Ectodermal cell (in vitro differentiated cells): ENCODE measurements at regions not wholly inside any gene's neighbourhood (a gene's known extent, or its start where the extent isn't known, plus 50 kb on each side); places are given as distances from the start of the nearest gene placed in this dataset.

Source experiments
- H3K27ac ChIP-seq: 2 replicates; pipeline ENCODE4 v1.7.0; 2013; ENCODE audit warnings: mild to moderate bottlenecking, low read depth, low read length; ENCODE audit not compliant: insufficient read depth, poor library complexity, severe bottlenecking
- H3K27me3 ChIP-seq: 2 replicates; pipeline ENCODE4 v1.7.0; 2013; ENCODE audit warnings: mild to moderate bottlenecking, low read length; ENCODE audit not compliant: insufficient read depth, control insufficient read depth, poor library complexity, severe bottlenecking
- H3K36me3 ChIP-seq: one replicate; pipeline ENCODE4 v1.7.0; 2013; ENCODE audit warnings: low read length; ENCODE audit not compliant: control insufficient read depth, insufficient read depth
- H3K4me1 ChIP-seq: one replicate; pipeline ENCODE4 v1.7.0; 2013; ENCODE audit warnings: low read length; ENCODE audit not compliant: control insufficient read depth, insufficient read depth
- H3K4me3 ChIP-seq: 2 replicates; pipeline ENCODE4 v1.7.0; 2013; ENCODE audit warnings: low read depth, low read length, control low read depth; ENCODE audit not compliant: insufficient read depth
- H3K9me3 ChIP-seq: 2 replicates; pipeline ENCODE4 v1.7.0; 2013; ENCODE audit warnings: mild to moderate bottlenecking, low read length, moderate library complexity; ENCODE audit not compliant: control insufficient read depth
- WGBS, 2 experiments: methylation state at CpG; one replicate each; pipeline ENCODE4 v1.1.7; 2013; ENCODE audit warnings: missing lambda C conversion rate in 2 of 2; 5-methylcytosine and 5-hydroxymethylcytosine counted together

GRCh38 chr12:92210071-92210470 is 64.4 kb upstream of the BTG1 start:
- Histone ChIP-seq H3K4me3 (no peak overlapping the region), H3K4me1 (no peaks in the 10 kb centered on the region), H3K27me3 (no peaks in the 10 kb centered on the region), H3K27ac (no peak overlapping the region), H3K9me3 (no peaks in the 10 kb centered on the region), H3K36me3 (no peaks in the 10 kb centered on the region)
- WGBS, 2 experiments = 90 to 93% methylated on average over 2 to 4 of the region's 4 CpGs

- 92 to 93% methylated on average over 6 of the region's 6 CpGs for WGBS, 2 experiments
- Histone ChIP-seq H3K4me3 (no peak overlapping the region), H3K27me3 (no peaks in the 10 kb centered on the region), H3K36me3 (no peaks in the 10 kb centered on the region), H3K9me3 (no peaks in the 10 kb centered on the region), H3K27ac (no peak overlapping the region), H3K4me1 (no peaks in the 10 kb centered on the region)
These were observed 63.0 kb upstream of the BTG1 start for GRCh38 chr12:92208613-92209121.

GRCh38 chr12:92206596-92206995 is 61.0 kb upstream of the BTG1 start:
- Histone ChIP-seq H3K4me3 (no peak overlapping the region), H3K9me3 (no peaks in the 10 kb centered on the region), H3K4me1 (no peaks in the 10 kb centered on the region), H3K27ac (no peak overlapping the region), H3K36me3 (no peaks in the 10 kb centered on the region), H3K27me3 (no peaks in the 10 kb centered on the region)
- WGBS, 2 experiments = 92 to 100% methylated on average over 1 of the region's 1 CpG

- no peak overlapping the region for H3K27ac ChIP-seq
These were observed 60.4 kb upstream of the BTG1 start for GRCh38 chr12:92206011-92206410.

GRCh38 chr12:92199819-92200576 is 54.4 kb upstream of the BTG1 start:
- Histone ChIP-seq H3K27me3 (no peaks in the 10 kb centered on the region), H3K27ac (no peak overlapping the region), H3K4me3 (no peak overlapping the region), H3K9me3 (no peaks in the 10 kb centered on the region), H3K4me1 (no peaks in the 10 kb centered on the region), H3K36me3 (no peaks in the 10 kb centered on the region)
- WGBS, 2 experiments = 71 to 74% methylated on average over 6 of the region's 6 CpGs

More at GRCh38 chr12:92206011-92206410, 60.4 kb upstream of the BTG1 start:
- no peaks in the 10 kb centered on the region for H3K27me3 ChIP-seq
- H3K36me3 ChIP-seq = no peaks in the 10 kb centered on the region
- no peak overlapping the region for H3K4me3 ChIP-seq
- no peaks in the 10 kb centered on the region for H3K9me3 ChIP-seq
- WGBS, 2 experiments = no CpG with 5 or more reads among the region's 1 CpG
- no peaks in the 10 kb centered on the region for H3K4me1 ChIP-seq

- Histone ChIP-seq H3K4me1 (peaks cover 7% of the 10 kb centered on the region), H3K9me3 (no peaks in the 10 kb centered on the region), H3K4me3 (no peak overlapping the region), H3K27me3 (no peaks in the 10 kb centered on the region), H3K27ac (no peak overlapping the region), H3K36me3 (no peaks in the 10 kb centered on the region)
- WGBS, 2 experiments = 96 to 97% methylated on average over 4 of the region's 4 CpGs
These were observed 52.2 kb upstream of the BTG1 start for GRCh38 chr12:92197815-92198214.

- H3K36me3 ChIP-seq = no peaks in the 10 kb centered on the region
- no peaks in the 10 kb centered on the region for H3K9me3 ChIP-seq
- WGBS, 2 experiments = no CpG with 5 or more reads among the region's 1 CpG
- H3K27me3 ChIP-seq = no peaks in the 10 kb centered on the region
- no peak overlapping the region for H3K27ac ChIP-seq
- H3K4me3 ChIP-seq = no peak overlapping the region
- peaks cover 7% of the 10 kb centered on the region for H3K4me1 ChIP-seq
These were observed 50.7 kb upstream of the BTG1 start for GRCh38 chr12:92196368-92196767.
